Caco-2 (cell line): ENCODE measurements at regions not wholly inside any gene's neighbourhood (a gene's known extent, or its start where the extent isn't known, plus 50 kb on each side); places are given as distances from the start of the nearest gene placed in this dataset.

Experiments
- BruUV-seq: library from RNA; stranded (reverse); fragments of 400-500 nt; replicated peaks from 2 replicates; lab custom pipeline; 2021; lab: Mats Ljungman, UMichigan
- CTCF ChIA-PET: fragments of 300-600 bp; sonication (Branson Sonifier 250); formaldehyde crosslinking; loops from one replicate; lab custom pipeline; 2022; ENCODE audit warnings: antibody characterized with exemption; lab: Charles Lee
- POLR2A ChIA-PET: fragments of 300-600 bp; sonication (Branson Sonifier 250); formaldehyde crosslinking; loops from one replicate; lab custom pipeline; 2022; ENCODE audit warnings: antibody characterized with exemption; lab: Charles Lee
- DNase-seq, 2 experiments: peaks; one replicate each; pipeline versions ENCODE4 v3.0.0 to v3.0.0-alpha.2; 2020 to 2022
- H3K27me3 ChIP-seq: replicated peaks from 2 replicates; pipeline ENCODE4 v1.6.0; 2011; ENCODE audit warnings: low read length; ENCODE audit not compliant: control insufficient read depth, insufficient read depth
- H3K36me3 ChIP-seq: 2 replicates; pipeline ENCODE4 v1.5.1; 2011; ENCODE audit warnings: low read length; ENCODE audit not compliant: control insufficient read depth, insufficient read depth
- H3K4me1 ChIP-seq: fragments of 250-450 bp; sonication (Bioruptor Pico); 2 replicates; pipeline ENCODE4 v1.5.1; 2020; ENCODE audit warnings: mild to moderate bottlenecking
- H3K4me3 ChIP-seq: 2 replicates; pipeline ENCODE4 v1.5.1; 2011; ENCODE audit warnings: low read depth, mild to moderate bottlenecking, control low read depth, low read length
- H3K9me3 ChIP-seq: fragments of 250-450 bp; sonication (Bioruptor Pico); 2 replicates; pipeline ENCODE4 v1.5.1; 2020; ENCODE audit warnings: mild to moderate bottlenecking, moderate library complexity
- H3K27ac Mint-ChIP-seq: one replicate; pipeline ENCODE4 v1.8.0; 2022; ENCODE audit warnings: mixed read lengths; ENCODE audit not compliant: unreplicated experiment
- H3K27me3 Mint-ChIP-seq: one replicate; pipeline ENCODE4 v1.8.0; 2022; ENCODE audit warnings: mixed read lengths; ENCODE audit not compliant: insufficient read depth, unreplicated experiment
- H3K36me3 Mint-ChIP-seq: one replicate; pipeline ENCODE4 v1.8.0; 2022; ENCODE audit warnings: mild to moderate bottlenecking, mixed read lengths; ENCODE audit not compliant: insufficient read depth, unreplicated experiment
- H3K4me1 Mint-ChIP-seq: one replicate; pipeline ENCODE4 v1.8.0; 2022; ENCODE audit warnings: low read depth, mixed read lengths; ENCODE audit not compliant: unreplicated experiment
- H3K4me3 Mint-ChIP-seq: one replicate; pipeline ENCODE4 v1.8.0; 2022; ENCODE audit warnings: mild to moderate bottlenecking, moderate library complexity, mixed read lengths; ENCODE audit not compliant: unreplicated experiment
- H3K9me3 Mint-ChIP-seq: one replicate; pipeline ENCODE4 v1.8.0; 2022; ENCODE audit warnings: mixed read lengths; ENCODE audit not compliant: unreplicated experiment
- CTCF ChIP-seq, 2 experiments: fragments of 200-600 bp in 1 of 2; IDR thresholded peaks; 1 replicate in 1 of 2; 2 replicates in 1 of 2; pipeline versions ENCODE4 v1.5.1 to v1.8.0; 2011 to 2022; ENCODE audit warnings: antibody characterized with exemption in 1 of 2, control low read depth in 1 of 2, inconsistent platforms in 1 of 2, low read depth in 1 of 2, low read length in 1 of 2, mild to moderate bottlenecking in 1 of 2, moderate library complexity in 1 of 2; ENCODE audit not compliant: insufficient read depth in 1 of 2, severe bottlenecking in 1 of 2, unreplicated experiment in 1 of 2
- intact Hi-C: fragments of 100-400 bp; cut with micrococcal nuclease; formaldehyde crosslinking; loops from one replicate; pipeline ENCODE4 v1.10.0; 2022; ENCODE audit not compliant: unreplicated experiment

- Histone ChIP-seq H3K9me3 (no peaks in the 10 kb centered on the region), H3K4me3 (no peak overlapping the region), H3K36me3 (no peaks in the 10 kb centered on the region), H3K4me1 (peaks cover 5% of the 10 kb centered on the region), H3K27me3 (no peaks in the 10 kb centered on the region)
- DNase-seq, result no peak
- POLR2A ChIA-PET, result no interaction called here
- Mint-ChIP-seq H3K4me1 (peaks cover 7% of the 10 kb centered on the region), H3K27me3 (peaks cover 3% of the 10 kb centered on the region), H3K4me3 (no peak overlapping the region), H3K9me3 (no peaks in the 10 kb centered on the region), H3K27ac (no peak overlapping the region), H3K36me3 (no peaks in the 10 kb centered on the region)
- no TSS peak for BruUV-seq
- no peak for TF ChIP-seq CTCF (IDR thresholded peaks at IDR 0.05; ENCODE audit: insufficient read depth in 1 of 2, low read depth in 1 of 2, low read length in 1 of 2, severe bottlenecking in 1 of 2, unreplicated experiment in 1 of 2)
- intact Hi-C loops, result loop anchor here (10.0 kb wide), 1 partner anchor 160 kb away; no protein-coding TSS in a partner anchor
- CTCF ChIA-PET, result no interaction called here
Measured at GRCh38 chr1:181354865-181355264, 128.5 kb upstream of the CACNA1E start.

- intact Hi-C loops, result loop anchor here (10.0 kb wide), 1 partner anchor 162 kb away; no protein-coding TSS in a partner anchor
- peaks cover 3% of the 10 kb centered on the region for H3K27me3 Mint-ChIP-seq
- ChIA-PET POLR2A (no interaction called here), CTCF (no interaction called here)
- H3K9me3 Mint-ChIP-seq, result no peaks in the 10 kb centered on the region
- no peak for DNase-seq
- Histone ChIP-seq H3K27me3 (no peaks in the 10 kb centered on the region), H3K4me3 (no peak overlapping the region), H3K36me3 (no peaks in the 10 kb centered on the region), H3K4me1 (peaks cover 5% of the 10 kb centered on the region), H3K9me3 (no peaks in the 10 kb centered on the region)
- TF ChIP-seq CTCF (IDR thresholded peaks at IDR 0.05; ENCODE audit: insufficient read depth in 1 of 2, low read depth in 1 of 2, low read length in 1 of 2, severe bottlenecking in 1 of 2, unreplicated experiment in 1 of 2), result no peak
- H3K4me1 Mint-ChIP-seq, result peaks cover 7% of the 10 kb centered on the region
- H3K36me3 Mint-ChIP-seq, result no peaks in the 10 kb centered on the region
- BruUV-seq, result no TSS peak
- H3K4me3 Mint-ChIP-seq, result no peak overlapping the region
- no peak overlapping the region for H3K27ac Mint-ChIP-seq
Measured at GRCh38 chr1:181356505-181357340, 126.6 kb upstream of the CACNA1E start.

- no peak for TF ChIP-seq CTCF (IDR thresholded peaks at IDR 0.05; ENCODE audit: insufficient read depth in 1 of 2, low read depth in 1 of 2, low read length in 1 of 2, severe bottlenecking in 1 of 2, unreplicated experiment in 1 of 2)
- ChIA-PET CTCF (no interaction called here), POLR2A (no interaction called here)
- Mint-ChIP-seq H3K9me3 (no peaks in the 10 kb centered on the region), H3K4me3 (no peak overlapping the region), H3K27ac (no peak overlapping the region), H3K4me1 (no peaks in the 10 kb centered on the region), H3K36me3 (no peaks in the 10 kb centered on the region), H3K27me3 (peaks cover 7% of the 10 kb centered on the region)
- no peak for DNase-seq
- no peaks in the 10 kb centered on the region for H3K27me3 ChIP-seq
- H3K36me3 ChIP-seq, result no peaks in the 10 kb centered on the region
- no TSS peak for BruUV-seq
- intact Hi-C loops, result loop anchor here (10.0 kb wide), 1 partner anchor 164 kb away; no protein-coding TSS in a partner anchor
- no peak overlapping the region for H3K4me3 ChIP-seq
- no peaks in the 10 kb centered on the region for H3K9me3 ChIP-seq
- no peaks in the 10 kb centered on the region for H3K4me1 ChIP-seq
Measured at GRCh38 chr1:181359012-181359411, 124.3 kb upstream of the CACNA1E start.
